HepG2 (cell line): ENCODE measurements at regions not wholly inside any gene's neighbourhood (a gene's known extent, or its start where the extent isn't known, plus 50 kb on each side); places are given as distances from the start of the nearest gene placed in this dataset.

Source experiments
- ASH2L ChIP-seq: fragments of 300-600, 200-600 bp; sonication (generic); IDR thresholded peaks from 2 replicates; pipeline ENCODE4 v1.7.0; 2017; ENCODE audit warnings: low read depth, mild to moderate bottlenecking, moderate library complexity, mixed read lengths, low read length; ENCODE audit not compliant: insufficient read length
- CAMTA2 ChIP-seq: sonication (generic); formaldehyde crosslinking; IDR thresholded peaks from 2 replicates; pipeline ENCODE4 v1.4.0; 2020; ENCODE audit warnings: mild to moderate bottlenecking, missing genetic modification reagents, borderline replicate concordance
- CBX2 ChIP-seq, 2 experiments: fragments of 200-600 bp in 1 of 2; sonication (generic); formaldehyde crosslinking in 1 of 2; IDR thresholded peaks; 2 replicates each; pipeline versions ENCODE4 v1.7.0 to v1.8.1; 2018 to 2022; ENCODE audit warnings: low read depth in 2 of 2, low read length in 1 of 2, mild to moderate bottlenecking in 1 of 2, missing genetic modification reagents in 1 of 2
- CCDC6 ChIP-seq: sonication (generic); formaldehyde crosslinking; IDR thresholded peaks from 2 replicates; pipeline ENCODE4 v1.8.1; 2022; ENCODE audit warnings: mild to moderate bottlenecking, missing genetic modification reagents, moderate library complexity
- E2F1 ChIP-seq: sonication (generic); formaldehyde crosslinking; IDR thresholded peaks from 2 replicates; pipeline ENCODE4 v1.5.0; 2020; ENCODE audit warnings: missing genetic modification reagents
- FOSL1 ChIP-seq: sonication (generic); formaldehyde crosslinking; IDR thresholded peaks from 2 replicates; pipeline ENCODE4 v1.9.0; 2021; ENCODE audit warnings: missing genetic modification reagents, borderline replicate concordance
- HIVEP1 ChIP-seq: sonication (generic); formaldehyde crosslinking; IDR thresholded peaks from 2 replicates; pipeline ENCODE4 v1.4.0; 2020; ENCODE audit warnings: mild to moderate bottlenecking, missing genetic modification reagents
- HOXA3 ChIP-seq: sonication (generic); formaldehyde crosslinking; IDR thresholded peaks from 2 replicates; pipeline ENCODE4 v1.5.0; 2020; ENCODE audit warnings: missing genetic modification reagents
- KMT2A ChIP-seq: sonication (generic); formaldehyde crosslinking; IDR thresholded peaks from 2 replicates; pipeline ENCODE4 v1.4.0; 2020; ENCODE audit warnings: missing genetic modification reagents
- LRRFIP1 ChIP-seq: sonication (generic); formaldehyde crosslinking; conservative IDR thresholded peaks from 2 replicates; pipeline ENCODE4 v1.4.0; 2020; ENCODE audit warnings: missing genetic modification reagents
- MNT ChIP-seq: fragments of 450-650 bp; IDR thresholded peaks from 2 replicates; pipeline ENCODE4 v1.6.1; 2016
- PHF8 ChIP-seq: sonication (generic); formaldehyde crosslinking; IDR thresholded peaks from 2 replicates; pipeline ENCODE4 v1.5.0; 2020; ENCODE audit warnings: missing genetic modification reagents
- RARG ChIP-seq: sonication (generic); formaldehyde crosslinking; IDR thresholded peaks from 2 replicates; pipeline ENCODE4 v1.4.0; 2020; ENCODE audit warnings: low read depth, mild to moderate bottlenecking, missing genetic modification reagents
- ZBTB44 ChIP-seq: sonication (generic); formaldehyde crosslinking; IDR thresholded peaks from 2 replicates; pipeline ENCODE4 v1.4.0; 2020; ENCODE audit warnings: missing genetic modification reagents
- ZFP82 ChIP-seq: sonication (generic); formaldehyde crosslinking; IDR thresholded peaks from 2 replicates; pipeline ENCODE4 v1.5.1; 2020; ENCODE audit warnings: mild to moderate bottlenecking, missing genetic modification reagents, borderline replicate concordance
- ZNF282 ChIP-seq: fragments of 450-650 bp; IDR thresholded peaks from 2 replicates; pipeline ENCODE4 v1.6.1; 2018; ENCODE audit not compliant: partially characterized antibody
- ZNF292 ChIP-seq: sonication (generic); formaldehyde crosslinking; IDR thresholded peaks from 2 replicates; pipeline ENCODE4 v1.8.1; 2022; ENCODE audit warnings: mild to moderate bottlenecking, low read depth, missing genetic modification reagents, borderline replicate concordance
- ZNF33B ChIP-seq: sonication (generic); formaldehyde crosslinking; IDR thresholded peaks from 2 replicates; pipeline ENCODE4 v1.5.1; 2020; ENCODE audit warnings: mild to moderate bottlenecking, missing genetic modification reagents
- ZNF383 ChIP-seq: sonication (generic); formaldehyde crosslinking; IDR thresholded peaks from 2 replicates; pipeline ENCODE4 v1.4.0; 2020; ENCODE audit warnings: missing genetic modification reagents, mild to moderate bottlenecking, borderline replicate concordance
- ZNF569 ChIP-seq: sonication (generic); formaldehyde crosslinking; IDR thresholded peaks from 2 replicates; pipeline ENCODE4 v1.5.0; 2020; ENCODE audit warnings: mild to moderate bottlenecking, missing genetic modification reagents, moderate library complexity, borderline replicate concordance
- ZNF572 ChIP-seq: sonication (generic); formaldehyde crosslinking; IDR thresholded peaks from 2 replicates; pipeline ENCODE4 v1.5.1; 2020; ENCODE audit warnings: mild to moderate bottlenecking, missing genetic modification reagents
- ZNF615 ChIP-seq: sonication (generic); formaldehyde crosslinking; IDR thresholded peaks from 2 replicates; pipeline ENCODE4 v1.5.0; 2020; ENCODE audit warnings: mild to moderate bottlenecking, missing genetic modification reagents, borderline replicate concordance
- ZNF747 ChIP-seq: sonication (generic); formaldehyde crosslinking; IDR thresholded peaks from 2 replicates; pipeline ENCODE4 v1.8.1; 2023; ENCODE audit warnings: missing genetic modification reagents, mild to moderate bottlenecking, borderline replicate concordance
- ZNF768 ChIP-seq: sonication (generic); formaldehyde crosslinking; IDR thresholded peaks from 2 replicates; pipeline ENCODE4 v1.4.0; 2020; ENCODE audit warnings: missing genetic modification reagents
- ZNF83 ChIP-seq: sonication (generic); formaldehyde crosslinking; IDR thresholded peaks from 2 replicates; pipeline ENCODE4 v1.4.0; 2020; ENCODE audit warnings: missing genetic modification reagents, mild to moderate bottlenecking, borderline replicate concordance

GRCh38 chr1:58881471-58881994 lies 97.7 kb upstream of the JUN start (continued):
- TF ChIP-seq MNT (no peak; the same call in 1 of the 2 replicates), ZNF83 (CRISPR knock-in tag) (no peak), ZNF383 (CRISPR knock-in tag) (no peak), ZNF768 (CRISPR knock-in tag) (no peak), PHF8 (CRISPR knock-in tag) (peak; percentile 42; the same call in 1 of the 2 replicates), ZBTB44 (no peak), FOSL1 (CRISPR knock-in tag) (peak; percentile 95), ZNF747 (CRISPR knock-in tag) (peak; percentile 63; the same call in 1 of the 2 replicates), RARG (CRISPR knock-in tag) (no peak), ZNF572 (no peak), ZNF33B (CRISPR knock-in tag) (no peak), KMT2A (CRISPR knock-in tag) (no peak), HOXA3 (CRISPR knock-in tag) (peak; percentile 86), ZNF615 (no peak), ZNF569 (CRISPR knock-in tag) (no peak), CAMTA2 (CRISPR knock-in tag) (no peak), ZNF292 (peak; percentile 75), ASH2L (peak; percentile 41), CCDC6 (peak; percentile 61; the same call in 1 of the 2 replicates), ZFP82 (CRISPR knock-in tag) (no peak), CBX2 (IDR thresholded peaks at IDR 0.05; ENCODE audit: low read depth, low read length) (no peak), CBX2 (CRISPR knock-in tag; IDR thresholded peaks at IDR 0.05; ENCODE audit: low read depth) (no peak; the same call in 1 of the 2 replicates), ZNF282 (no peak), HIVEP1 (CRISPR knock-in tag) (peak; percentile 100), E2F1 (CRISPR knock-in tag) (no peak), LRRFIP1 (CRISPR knock-in tag) (no peak)
